SKM-1 (cell line): ENCODE measurements at regions not wholly inside any gene's neighbourhood (a gene's known extent, or its start where the extent isn't known, plus 50 kb on each side); places are given as distances from the start of the nearest gene placed in this dataset.

Experiments used
- DNase-seq: peaks from one replicate; lab custom pipeline; 2025; ENCODE audit not compliant: unreplicated experiment; lab: John Stamatoyannopoulos, UW

- no peak for DNase-seq
These were observed 739.5 kb upstream of the EEF2KMT start for GRCh38 chr16:5837007-5837670.

GRCh38 chr16:5835876-5836275 is 738.3 kb upstream of the EEF2KMT start:
- DNase-seq: no peak

- no peak for DNase-seq
These were observed 728.7 kb upstream of the EEF2KMT start for GRCh38 chr16:5826332-5826731.

- no peak for DNase-seq
These were observed 722.9 kb upstream of the EEF2KMT start for GRCh38 chr16:5820472-5820871.

GRCh38 chr16:5815570-5816237 is 718.1 kb upstream of the EEF2KMT start:
- no peak for DNase-seq

- no peak for DNase-seq
These were observed 703.8 kb upstream of the EEF2KMT start for GRCh38 chr16:5801396-5801795.

GRCh38 chr16:5793556-5793955 is 696.0 kb upstream of the EEF2KMT start:
- DNase-seq: no peak

- DNase-seq: no peak
These were observed 693.5 kb upstream of the EEF2KMT start for GRCh38 chr16:5791011-5791657.

- DNase-seq: no peak
These were observed 692.9 kb upstream of the EEF2KMT start for GRCh38 chr16:5790512-5790911.

- no peak for DNase-seq
These were observed 691.4 kb upstream of the EEF2KMT start for GRCh38 chr16:5789033-5789432.

GRCh38 chr16:5781436-5781835 is 683.8 kb upstream of the EEF2KMT start:
- no peak for DNase-seq

- DNase-seq: no peak
These were observed 679.3 kb upstream of the EEF2KMT start for GRCh38 chr16:5776876-5777275.

GRCh38 chr16:5775916-5776315 is 678.3 kb upstream of the EEF2KMT start:
- DNase-seq: no peak

GRCh38 chr16:5770118-5770517 is 672.5 kb upstream of the EEF2KMT start:
- DNase-seq: no peak

- no peak for DNase-seq
These were observed 671.9 kb upstream of the EEF2KMT start for GRCh38 chr16:5769513-5769912.

- no peak for DNase-seq
These were observed 670.9 kb upstream of the EEF2KMT start for GRCh38 chr16:5768445-5768844.

- DNase-seq: no peak
These were observed 665.6 kb upstream of the EEF2KMT start for GRCh38 chr16:5763176-5763575.

GRCh38 chr16:5762362-5762761 is 664.8 kb upstream of the EEF2KMT start:
- no peak for DNase-seq

- DNase-seq: no peak
These were observed 664.0 kb upstream of the EEF2KMT start for GRCh38 chr16:5761592-5761991.

GRCh38 chr16:5758281-5758680 is 660.7 kb upstream of the EEF2KMT start:
- DNase-seq: no peak

- no peak for DNase-seq
These were observed 659.4 kb upstream of the EEF2KMT start for GRCh38 chr16:5756969-5757368.

GRCh38 chr16:5753381-5753780 is 655.8 kb upstream of the EEF2KMT start:
- DNase-seq: no peak
